ENCODE measurements at regions not wholly inside any gene's neighbourhood (a gene's known extent, or its start where the extent isn't known, plus 50 kb on each side); places are given as distances from the start of the nearest gene placed in this dataset.

DNA sequence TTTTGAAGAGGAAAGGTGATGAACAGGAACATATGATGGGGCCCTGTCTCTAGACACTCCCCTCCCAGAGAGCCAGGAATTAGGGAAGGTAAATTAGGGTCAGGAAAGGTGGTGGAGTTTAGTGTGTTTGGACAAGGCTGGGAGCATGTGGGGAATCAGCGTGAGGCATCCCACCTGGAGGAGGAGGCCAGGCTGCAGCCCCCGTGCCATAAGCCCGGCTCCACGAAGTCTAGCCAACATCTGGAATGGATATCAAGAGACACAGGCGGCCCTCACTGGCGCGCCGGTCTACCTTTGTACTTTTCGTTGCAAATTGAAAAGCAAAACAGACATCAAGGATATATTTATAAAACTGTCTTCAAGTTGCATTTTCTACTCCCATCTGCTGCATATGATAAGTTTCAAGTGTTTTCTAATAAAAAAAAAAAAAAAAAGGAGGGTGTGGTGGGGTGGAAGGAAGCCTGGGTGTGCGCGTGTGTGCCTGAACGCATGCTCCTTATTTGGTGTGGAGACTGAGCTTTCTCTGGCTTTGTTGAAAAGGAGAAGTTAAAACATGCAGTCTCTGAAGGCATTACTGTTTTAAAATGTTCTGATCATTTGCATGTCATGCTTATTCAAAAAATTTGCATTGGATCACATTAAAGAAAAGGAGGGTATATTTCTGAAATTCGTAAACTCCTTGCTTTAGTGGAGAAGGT is 546.7 kb upstream of the ID2 start:
- no peak for TF ChIP-seq YY1 (IDR thresholded peaks at IDR 0.05; ENCODE audit: insufficient read depth, insufficient read length)
- TF ChIP-seq SUZ12 (IDR thresholded peaks at IDR 0.05; ENCODE audit: extremely low read depth, insufficient read depth, insufficient read length), result no peak
- no peak for TF ChIP-seq ZNF274 (IDR thresholded peaks at IDR 0.05; ENCODE audit: low read depth, low read length)

Data from NT2/D1 (cell line).